ENCODE measurements at regions not wholly inside any gene's neighbourhood (a gene's known extent, or its start where the extent isn't known, plus 50 kb on each side); places are given as distances from the start of the nearest gene placed in this dataset.

- no peak for DNase-seq
Observed at GRCh38 chr6:50653253-50653652, 60.1 kb upstream of the TFAP2D start.

GRCh38 chr6:50654155-50654554 is 59.2 kb upstream of the TFAP2D start:
- DNase-seq = no peak

GRCh38 chr6:50655848-50656453 is 57.4 kb upstream of the TFAP2D start:
- DNase-seq = peak; percentile 1

- no peak for DNase-seq
Observed at GRCh38 chr6:50657513-50657912, 55.8 kb upstream of the TFAP2D start.

GRCh38 chr6:50658561-50658960 is 54.8 kb upstream of the TFAP2D start:
- DNase-seq = no peak

GRCh38 chr6:50661636-50662035 is 51.7 kb upstream of the TFAP2D start:
- no peak for DNase-seq

Measured in activated CD4-positive, alpha-beta T cell treated with anti-CD3 and anti-CD28 coated beads, Interleukin-2, Interleukin-6, amounts not matched to agents 100 ng/mL and 50 ng/mL, durations not matched to agents 16 hours and 8 hours (primary cell).